ENCODE measurements at regions not wholly inside any gene's neighbourhood (a gene's known extent, or its start where the extent isn't known, plus 50 kb on each side); places are given as distances from the start of the nearest gene placed in this dataset.

- RAD21 ChIA-PET (ENCODE audit: unreplicated experiment): no interaction called here
- no peaks in the 10 kb centered on the region for H3K79me2 ChIP-seq (ENCODE audit: control insufficient read depth, insufficient read depth, low read length)
- 0% methylated on average over 3 of the region's 3 CpGs for WGBS (ENCODE audit: insufficient coverage, insufficient replicate concordance, low lambda C conversion rate, missing lambda C conversion rate)
- no peaks in the 10 kb centered on the region for H3K4me1 ChIP-seq (ENCODE audit: control insufficient read depth, insufficient read depth, low read length)
- in situ Hi-C loops (cut with MboI) (no loop called here), intact Hi-C loops (cut with micrococcal nuclease; ENCODE audit: unreplicated experiment) (no loop called here)
- H3K9me3 ChIP-seq (replicated peaks; ENCODE audit: control insufficient read depth, insufficient read depth, low read length): no peaks in the 10 kb centered on the region
- no peak overlapping the region for H3K27ac ChIP-seq (ENCODE audit: control insufficient read depth, insufficient read depth)
- no peaks in the 10 kb centered on the region for H4K20me1 ChIP-seq (ENCODE audit: control insufficient read depth, insufficient read depth)
- no peak overlapping the region for H3K4me3 ChIP-seq
- no peak overlapping the region for H2AFZ ChIP-seq (ENCODE audit: control insufficient read depth, low read depth, low read length)
- no TSS peak for BruUV-seq (replicated peaks)
- no peak for FAIRE-seq
- no peak for DNase-seq (ENCODE audit: low read depth, low spot score)
- no peaks in the 10 kb centered on the region for H3K27me3 ChIP-seq (replicated peaks in 1 of 2; ENCODE audit: control insufficient read depth in 2 of 2, insufficient read depth in 2 of 2, low read length in 1 of 2)
- TF ChIP-seq HCFC1 (IDR thresholded peaks at IDR 0.05; ENCODE audit: low read length) (no peak), ESRRA (IDR thresholded peaks at IDR 0.05; ENCODE audit: low read length) (no peak), NFXL1 (IDR thresholded peaks at IDR 0.05; ENCODE audit: borderline replicate concordance) (no peak), EGR1 (IDR thresholded peaks at IDR 0.05; ENCODE audit: borderline replicate concordance in 1 of 2, low read depth in 2 of 2, low read length in 2 of 2) (no peak), SMAD1 (IDR thresholded peaks at IDR 0.05; ENCODE audit: low read depth, partially characterized antibody) (no peak), MEF2A (IDR thresholded peaks at IDR 0.05; ENCODE audit: insufficient read depth, low read depth, low read length) (no peak), PAX8 (IDR thresholded peaks at IDR 0.05) (no peak)
- SMC1A ChIA-PET (ENCODE audit: uncharacterized antibody, unreplicated experiment): no interaction called here
- H3K36me3 ChIP-seq (ENCODE audit: control insufficient read depth in 2 of 2, insufficient read depth in 2 of 2, low read length in 1 of 2): no peaks in the 10 kb centered on the region
- POLR2A ChIA-PET: no interaction called here
- CTCF ChIA-PET: no interaction called here
- no peak for ATAC-seq
- H3K9ac ChIP-seq (ENCODE audit: control insufficient read depth, insufficient read depth, low read length): no peak overlapping the region
- H3K4me2 ChIP-seq (ENCODE audit: control insufficient read depth, insufficient read depth): no peak overlapping the region
Measured at GRCh38 chr4:63786171-63786570, 623.1 kb downstream of the TECRL start.

- no peaks in the 10 kb centered on the region for H4K20me1 ChIP-seq (ENCODE audit: control insufficient read depth, insufficient read depth)
- H2AFZ ChIP-seq (ENCODE audit: control insufficient read depth, low read depth, low read length): no peak overlapping the region
- H3K27ac ChIP-seq (ENCODE audit: control insufficient read depth, insufficient read depth): no peak overlapping the region
- no peak overlapping the region for H3K4me2 ChIP-seq (ENCODE audit: control insufficient read depth, insufficient read depth)
- intact Hi-C loops (cut with micrococcal nuclease; ENCODE audit: unreplicated experiment) (no loop called here), in situ Hi-C loops (cut with MboI) (no loop called here)
- ATAC-seq (no peak), DNase-seq (ENCODE audit: low read depth, low spot score) (no peak), FAIRE-seq (no peak)
- H3K79me2 ChIP-seq (ENCODE audit: control insufficient read depth, insufficient read depth, low read length): no peaks in the 10 kb centered on the region
- H3K9ac ChIP-seq (ENCODE audit: control insufficient read depth, insufficient read depth, low read length): no peak overlapping the region
- no peaks in the 10 kb centered on the region for H3K4me1 ChIP-seq (ENCODE audit: control insufficient read depth, insufficient read depth, low read length)
- WGBS (ENCODE audit: insufficient coverage, insufficient replicate concordance, low lambda C conversion rate, missing lambda C conversion rate): 0% methylated on average over 1 of the region's 1 CpG
- no peaks in the 10 kb centered on the region for H3K36me3 ChIP-seq (ENCODE audit: control insufficient read depth in 2 of 2, insufficient read depth in 2 of 2, low read length in 1 of 2)
- H3K9me3 ChIP-seq (replicated peaks; ENCODE audit: control insufficient read depth, insufficient read depth, low read length): no peaks in the 10 kb centered on the region
- BruUV-seq (replicated peaks): no TSS peak
- CTCF ChIA-PET: no interaction called here
- POLR2A ChIA-PET: no interaction called here
- no peaks in the 10 kb centered on the region for H3K27me3 ChIP-seq (replicated peaks in 1 of 2; ENCODE audit: control insufficient read depth in 2 of 2, insufficient read depth in 2 of 2, low read length in 1 of 2)
- SMC1A ChIA-PET (ENCODE audit: uncharacterized antibody, unreplicated experiment): no interaction called here
- H3K4me3 ChIP-seq: no peak overlapping the region
- RAD21 ChIA-PET (ENCODE audit: unreplicated experiment): no interaction called here
- TF ChIP-seq HDAC6 (IDR thresholded peaks at IDR 0.05; ENCODE audit: unreplicated experiment): no peak
- TF ChIP-seq ZNF687 (IDR thresholded peaks at IDR 0.05): no peak
- no peak for TF ChIP-seq CUX1 (IDR thresholded peaks at IDR 0.05; ENCODE audit: insufficient replicate concordance, low read depth, low read length)
Measured at GRCh38 chr4:63784822-63785221, 624.4 kb downstream of the TECRL start.

Data from GM12878 (cell line).